ENCODE measurements at regions not wholly inside any gene's neighbourhood (a gene's known extent, or its start where the extent isn't known, plus 50 kb on each side); places are given as distances from the start of the nearest gene placed in this dataset.
"Not testable (repeated sequence)": the region's sequence is repeated elsewhere in the genome, so short reads cannot be mapped to it uniquely, and the experiment has no call there.

DNA sequence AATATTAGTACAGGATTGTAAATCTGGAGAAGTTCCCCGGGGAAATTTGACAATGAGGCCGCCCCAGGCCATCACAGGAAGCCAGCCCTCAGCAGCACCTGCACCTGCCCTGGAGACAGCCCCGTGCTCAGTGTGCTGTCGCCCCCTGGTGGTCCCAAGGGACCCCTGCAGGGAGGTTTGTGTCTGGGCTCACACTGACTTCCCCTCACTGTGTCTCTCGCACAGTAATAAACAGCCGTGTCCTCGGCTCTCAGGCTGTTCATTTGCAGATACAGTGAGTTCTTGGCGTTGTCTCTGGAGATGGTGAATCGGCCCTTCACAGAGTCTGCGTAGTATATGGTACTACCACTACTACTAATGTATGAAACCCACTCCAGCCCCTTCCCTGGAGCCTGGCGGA lies 1011.2 kb downstream of the TMEM121 start:
- DNase-seq (ENCODE audit: low spot score), result peak; percentile 46

DNA sequence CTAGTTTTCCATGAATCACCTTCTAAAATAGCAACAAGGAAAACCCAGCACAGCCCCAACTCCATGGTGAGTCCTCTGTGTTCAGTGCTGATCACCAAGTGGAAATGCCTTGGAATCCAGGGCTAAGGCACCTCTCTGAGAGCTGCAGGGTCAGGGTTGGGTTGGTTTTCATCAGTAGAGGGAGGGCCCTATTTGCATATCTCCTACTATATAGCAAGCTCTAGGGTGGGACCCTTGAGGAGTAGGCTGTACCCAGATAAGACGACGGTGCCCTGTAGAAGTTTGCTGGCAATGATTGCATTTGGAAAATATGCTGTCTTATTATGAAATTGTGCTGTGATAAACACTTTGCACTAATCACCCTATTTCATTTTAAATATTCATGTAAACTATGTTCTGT lies 1011.8 kb downstream of the TMEM121 start:
- peak; percentile 52 for DNase-seq (ENCODE audit: low spot score)

DNA sequence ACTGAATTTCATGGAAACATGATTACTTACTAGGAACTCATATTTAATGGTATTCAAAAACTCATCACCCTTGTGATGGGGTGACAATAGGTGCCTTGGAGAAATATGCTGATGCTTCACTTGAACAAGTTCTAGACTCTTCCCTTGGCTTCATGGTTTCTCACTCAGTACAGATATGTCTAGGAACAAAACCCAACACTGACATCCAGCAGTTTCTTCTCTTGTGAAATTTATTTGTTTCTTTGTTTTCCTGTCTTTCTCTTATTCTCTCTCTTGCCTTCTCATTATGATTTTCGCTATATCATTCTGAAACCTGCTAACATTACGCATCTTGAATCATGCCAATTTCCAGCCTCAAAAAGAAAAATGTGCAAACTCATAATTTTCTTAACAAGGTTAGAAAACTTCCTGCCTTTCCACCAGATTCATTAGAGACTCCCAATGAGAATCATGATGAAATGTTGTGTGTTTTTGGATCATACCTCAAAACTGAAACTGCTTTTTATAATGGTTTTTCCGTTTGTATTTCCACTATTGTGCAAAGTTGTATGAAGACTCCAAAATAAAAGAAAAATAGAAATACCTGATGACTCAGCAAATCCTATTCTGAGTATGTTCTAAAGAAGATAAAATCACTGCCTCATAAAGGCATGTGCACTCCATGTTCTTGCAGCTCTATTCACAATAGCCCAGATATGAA lies 1021.5 kb downstream of the TMEM121 start:
- no peak for DNase-seq (ENCODE audit: low spot score)

DNA sequence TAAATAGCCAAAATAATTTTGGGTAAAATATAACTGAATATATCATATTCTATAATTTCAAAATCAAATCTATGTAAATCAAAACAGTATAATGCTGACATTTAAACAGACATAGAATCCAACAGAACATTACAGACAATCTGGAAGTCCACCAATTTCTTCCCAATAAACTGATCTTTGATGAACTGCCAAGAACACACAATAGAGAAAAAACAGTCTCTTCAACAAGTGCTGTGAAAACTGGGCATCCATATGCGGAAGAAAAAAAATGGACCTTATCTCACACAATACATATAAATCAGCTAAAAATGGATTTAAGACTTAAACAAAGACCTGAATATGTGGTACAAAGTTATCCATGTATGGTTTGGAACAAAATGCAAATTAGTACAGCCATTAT lies 1022.7 kb downstream of the TMEM121 start:
- no peak for DNase-seq (ENCODE audit: low spot score)

GRCh38 chr14:106551265-106551664 lies 1024.9 kb downstream of the TMEM121 start:
- DNase-seq (ENCODE audit: low spot score), result peak; percentile 54

DNA sequence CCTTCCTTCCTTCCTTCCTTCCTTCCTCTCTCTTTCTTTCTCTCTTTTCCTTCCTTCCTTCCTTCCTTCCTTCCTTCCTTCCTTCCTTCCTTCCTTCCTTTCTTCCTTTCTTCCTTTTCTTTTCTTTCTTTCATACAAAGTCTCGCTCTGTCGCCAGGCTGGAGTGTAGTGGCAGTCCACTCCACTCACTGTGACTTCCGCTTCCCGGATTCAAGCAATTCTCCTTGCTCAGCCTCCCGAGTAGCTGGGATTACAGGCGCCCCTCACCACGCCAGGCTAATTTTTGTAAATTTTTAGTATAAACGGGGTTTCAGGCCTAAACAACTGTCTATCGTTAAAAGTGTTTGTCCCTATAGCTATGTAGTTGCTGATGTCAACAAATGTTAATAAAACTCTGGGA lies 1029.8 kb downstream of the TMEM121 start:
- not testable (repeated sequence) for DNase-seq (ENCODE audit: low spot score)

- peak; percentile 75 for DNase-seq (ENCODE audit: low spot score)
Measured at GRCh38 chr14:106556665-106557289, 1030.4 kb downstream of the TMEM121 start.

DNA sequence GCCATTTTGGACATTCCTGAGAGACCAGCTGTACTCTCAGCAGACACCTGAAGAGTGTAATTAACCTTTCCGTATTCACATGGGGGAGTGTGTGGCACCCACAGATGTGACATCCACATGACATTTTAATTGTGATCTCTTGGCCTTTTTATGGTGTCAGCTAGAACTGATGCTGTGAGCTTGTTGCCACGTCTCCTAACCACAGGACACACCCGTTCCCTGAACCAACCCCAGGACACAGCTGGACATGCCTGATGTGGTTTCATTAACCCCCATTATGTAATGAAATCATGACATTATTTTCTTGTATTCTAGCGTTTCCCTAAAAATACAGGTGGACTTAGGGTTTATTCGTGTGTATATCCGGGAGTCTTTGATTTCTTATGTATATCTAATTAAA lies 1036.1 kb downstream of the TMEM121 start:
- DNase-seq (ENCODE audit: low spot score), result no peak

DNA sequence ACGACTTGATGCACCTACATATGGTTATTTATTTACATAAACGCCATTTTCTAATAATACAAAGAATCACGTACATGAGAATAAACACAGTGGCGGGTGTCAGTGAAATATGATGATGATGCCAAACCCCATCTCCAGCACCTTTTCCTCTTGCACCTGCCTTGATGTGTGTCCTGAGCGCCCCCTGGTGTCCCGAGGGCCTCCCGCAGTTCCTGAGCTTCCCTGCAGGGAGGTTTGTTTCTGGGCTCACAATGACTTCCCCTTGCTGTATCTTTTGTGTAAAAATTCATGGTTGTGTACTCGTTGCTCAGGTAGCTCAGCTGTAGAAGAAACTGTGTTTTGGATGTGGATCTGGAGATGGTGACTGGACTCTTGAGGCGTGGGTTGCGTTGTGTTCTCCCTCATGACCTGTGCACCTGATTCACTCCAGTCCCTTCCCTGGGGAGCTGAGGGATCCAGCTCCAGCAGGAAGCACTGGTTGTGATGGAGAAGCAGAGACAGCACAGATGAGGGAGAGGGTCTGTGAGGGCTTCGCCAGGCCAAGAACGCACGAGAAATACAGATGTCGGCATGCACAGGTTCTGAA lies 1037.8 kb downstream of the TMEM121 start:
- DNase-seq (ENCODE audit: low spot score), result peak; percentile 69

- peak; percentile 69 for DNase-seq (ENCODE audit: low spot score)
Measured at GRCh38 chr14:106578481-106578880, 1052.1 kb downstream of the TMEM121 start.

DNA sequence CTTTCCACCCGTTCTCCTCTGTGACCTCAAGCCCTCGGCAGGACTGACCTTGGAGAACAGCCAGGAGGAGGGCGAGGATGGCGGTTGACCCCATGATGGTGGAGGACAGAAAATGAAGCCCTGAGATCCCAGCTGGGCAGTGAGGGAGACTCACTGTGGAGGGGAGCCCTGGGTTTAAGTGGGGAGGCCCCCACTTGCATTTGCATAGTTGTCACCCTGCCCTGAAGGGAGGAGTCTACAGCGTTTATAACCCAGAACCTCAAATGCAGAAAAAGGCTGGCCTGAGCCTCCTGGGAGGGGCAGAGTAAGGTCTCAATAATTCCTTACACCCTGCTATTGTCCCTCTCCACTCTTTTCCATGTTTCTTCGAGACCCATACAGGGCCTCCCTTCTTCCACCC lies 1052.7 kb downstream of the TMEM121 start:
- no peak for DNase-seq (ENCODE audit: low spot score)

GRCh38 chr14:106585692-106586091 lies 1059.3 kb downstream of the TMEM121 start:
- no peak for DNase-seq (ENCODE audit: low spot score)

GRCh38 chr14:106586098-106586704 lies 1059.8 kb downstream of the TMEM121 start:
- peak; percentile 79 for DNase-seq (ENCODE audit: low spot score)

DNA sequence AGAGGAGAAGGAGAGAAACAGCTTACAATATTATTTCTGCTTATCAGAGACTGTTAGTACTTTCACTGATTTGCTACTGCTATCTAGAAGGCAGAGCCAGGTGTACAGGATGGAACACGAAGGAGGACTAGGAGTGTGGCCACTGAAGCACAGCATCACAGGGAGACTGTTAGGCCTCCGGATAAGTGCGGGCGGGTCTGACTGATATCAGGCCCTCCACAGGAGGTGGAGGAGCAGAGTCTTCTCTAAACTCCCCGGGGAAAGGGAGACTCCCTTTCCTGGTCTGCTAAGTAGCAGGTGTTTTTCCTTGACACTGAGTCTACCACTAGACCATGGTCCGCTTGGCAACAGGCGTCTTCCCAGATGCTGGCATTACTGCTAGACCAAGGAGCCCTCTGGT lies 1065.2 kb downstream of the TMEM121 start:
- not testable (repeated sequence) for DNase-seq (ENCODE audit: low spot score)

- peak; percentile 54 for DNase-seq (ENCODE audit: low spot score)
Measured at GRCh38 chr14:106592115-106592852, 1065.9 kb downstream of the TMEM121 start.

- no peak for DNase-seq (ENCODE audit: low spot score)
Measured at GRCh38 chr14:106599209-106599608, 1072.8 kb downstream of the TMEM121 start.

DNA sequence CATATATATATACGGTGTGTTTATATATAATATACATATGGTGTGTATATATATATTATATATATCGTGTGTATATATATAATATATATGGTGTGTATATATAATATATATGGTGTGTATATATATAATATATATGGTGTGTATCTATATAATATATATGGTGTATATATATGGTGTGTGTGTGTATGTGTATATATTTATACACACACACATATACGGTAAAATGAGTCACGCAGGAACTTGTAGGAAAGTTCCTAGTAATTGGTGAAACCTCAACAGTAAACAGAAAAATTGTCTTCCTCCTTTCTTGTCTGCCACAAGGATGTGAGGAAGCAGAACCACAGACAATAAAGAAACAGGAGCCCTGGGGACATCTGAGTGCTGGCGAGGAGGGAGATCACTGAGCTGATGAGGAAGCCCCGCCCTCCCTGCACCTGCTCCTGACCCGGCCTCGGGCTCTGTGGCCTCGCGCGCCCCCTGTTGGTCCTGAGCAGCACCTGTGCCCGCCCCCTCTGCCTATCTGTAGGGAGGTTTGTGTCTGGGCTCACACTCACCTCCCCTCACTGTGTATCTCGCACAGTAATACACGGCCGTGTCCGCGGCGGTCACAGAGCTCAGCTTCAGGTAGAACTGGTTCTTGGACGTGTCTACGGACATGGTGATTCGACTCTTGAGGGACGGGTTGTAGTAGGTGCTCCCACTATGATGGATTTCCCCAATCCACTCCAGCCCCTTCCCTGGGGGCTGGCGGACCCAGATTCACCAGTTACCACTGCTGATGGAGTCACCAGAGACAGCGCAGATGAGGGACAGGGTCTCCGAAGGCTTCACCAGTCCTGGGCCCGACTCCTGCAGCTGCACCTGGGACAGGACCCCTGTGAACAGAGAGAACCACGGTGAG lies 1079.4 kb downstream of the TMEM121 start:
- DNase-seq (ENCODE audit: low spot score), result peak; percentile 82

- no peak for DNase-seq (ENCODE audit: low spot score)
Measured at GRCh38 chr14:106606936-106607335, 1080.6 kb downstream of the TMEM121 start.

DNA sequence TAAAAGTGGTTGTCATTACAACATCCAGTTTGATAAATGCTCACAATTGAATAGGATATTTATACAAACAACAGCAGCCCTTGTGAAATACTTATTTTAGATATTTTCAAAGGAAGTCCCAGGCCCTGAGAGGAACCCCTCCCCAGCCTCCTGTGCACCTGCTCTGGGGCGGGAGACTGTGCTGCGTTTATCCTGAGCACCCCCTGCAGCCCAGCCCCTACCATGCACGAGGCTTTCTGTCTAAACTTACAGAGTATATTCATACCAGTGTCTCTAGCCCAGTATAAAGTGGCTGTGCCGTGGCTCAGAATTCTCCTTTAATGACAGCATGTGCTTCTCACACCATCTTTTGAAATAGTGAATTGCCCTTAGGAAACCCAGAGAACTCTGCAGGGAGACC lies 1084.3 kb downstream of the TMEM121 start:
- no peak for DNase-seq (ENCODE audit: low spot score)

DNA sequence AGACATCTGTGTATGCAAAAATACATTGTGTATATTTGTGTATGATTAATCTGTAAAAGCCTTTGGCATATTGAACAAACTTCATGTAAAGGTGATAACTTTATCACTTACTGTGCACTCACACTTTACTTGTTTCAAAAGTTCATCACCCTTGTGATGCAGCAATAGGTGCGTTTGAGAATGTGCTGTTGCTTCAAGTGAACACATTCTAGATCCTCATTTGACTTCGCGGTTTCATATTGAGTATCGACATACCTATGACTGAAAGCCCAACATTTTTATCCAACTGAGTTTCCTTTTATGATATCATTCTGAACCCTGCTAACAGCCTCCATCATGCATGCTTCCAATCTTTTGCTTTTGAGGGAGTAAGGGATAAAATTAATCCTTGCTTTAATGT lies 1086.9 kb downstream of the TMEM121 start:
- DNase-seq (ENCODE audit: low spot score), result no peak

GRCh38 chr14:106618471-106618951 lies 1092.1 kb downstream of the TMEM121 start:
- peak; percentile 64 for DNase-seq (ENCODE audit: low spot score)
